Tibial artery (tissue), 4 donors: ENCODE measurements at regions not wholly inside any gene's neighbourhood (a gene's known extent, or its start where the extent isn't known, plus 50 kb on each side); places are given as distances from the start of the nearest gene placed in this dataset.
A peak's percentile ranks its signal among the peaks of the same experiment; 100 is the strongest.
"Not testable (repeated sequence)": the region's sequence is repeated elsewhere in the genome, so short reads cannot be mapped to it uniquely, and the experiment has no call there.

Source experiments
- DNase-seq, 2 donors: peaks; one replicate each; pipeline ENCODE4 v3.0.0-alpha.2; 2019
- H3K27ac ChIP-seq, 2 donors: fragments of 200-600 bp; sonication (generic) in 1 of 2; 1 replicate in 1 of 2; 2 replicates in 1 of 2; pipeline ENCODE4 v1.5.1; 2018 to 2019; ENCODE audit warnings: mild to moderate bottlenecking in 1 of 2
- H3K27me3 ChIP-seq, 2 donors: fragments of 200-600 bp; sonication (generic) in 1 of 2; one replicate each; pipeline versions ENCODE4 v1.5.1 to v1.6.0; 2016 to 2019
- H3K36me3 ChIP-seq, 3 donors: fragments of 200-600 bp; sonication (generic) in 2 of 3; one replicate each; pipeline ENCODE4 v1.5.1; 2016 to 2019; ENCODE audit warnings: mild to moderate bottlenecking in 2 of 3
- H3K4me1 ChIP-seq, 4 donors: fragments of 200-600 bp; sonication (generic) in 2 of 4; 1 replicate in 3 of 4; 2 replicates in 1 of 4; pipeline ENCODE4 v1.5.1; 2016 to 2019
- H3K4me3 ChIP-seq, 2 donors: fragments of 200-600 bp; sonication (generic) in 1 of 2; 1 replicate in 1 of 2; 2 replicates in 1 of 2; pipeline ENCODE4 v1.5.1; 2018 to 2019; ENCODE audit warnings: mild to moderate bottlenecking in 2 of 2
- H3K9me3 ChIP-seq, 3 donors: fragments of 200-600 bp; sonication (generic) in 1 of 3; one replicate each; pipeline ENCODE4 v1.5.1; 2016 to 2019
- CTCF ChIP-seq, 2 experiments: fragments of 200-600 bp in 1 of 2; fragments of 450-650 bp in 1 of 2; IDR thresholded peaks; one replicate each; pipeline ENCODE4 v1.5.1; 2017 to 2019; ENCODE audit warnings: antibody characterized with exemption in 2 of 2, mild to moderate bottlenecking in 1 of 2, moderate library complexity in 1 of 2
- intact Hi-C: fragments of 100-400 bp; cut with DNase I; formaldehyde crosslinking; loops from one replicate; pipeline ENCODE4 v1.15.0; 2023; ENCODE audit warnings: low total_unique reads

- H3K4me3 ChIP-seq, result no peak overlapping the region
- H3K9me3 ChIP-seq, result no peaks in the 10 kb centered on the region
- intact Hi-C loops, result no loop called here
- H3K4me1 ChIP-seq, result peaks cover 0 to 2% (median 0%) of the 10 kb centered on the region in 4 donors
- no peak for DNase-seq
- H3K27me3 ChIP-seq, result no peaks in the 10 kb centered on the region
- no peak for TF ChIP-seq CTCF (IDR thresholded peaks at IDR 0.05)
- H3K27ac ChIP-seq, result no peak overlapping the region
- no peaks in the 10 kb centered on the region for H3K36me3 ChIP-seq
Observed at GRCh38 chrX:40872351-40872750, 137.0 kb upstream of the MED14 start.

DNA sequence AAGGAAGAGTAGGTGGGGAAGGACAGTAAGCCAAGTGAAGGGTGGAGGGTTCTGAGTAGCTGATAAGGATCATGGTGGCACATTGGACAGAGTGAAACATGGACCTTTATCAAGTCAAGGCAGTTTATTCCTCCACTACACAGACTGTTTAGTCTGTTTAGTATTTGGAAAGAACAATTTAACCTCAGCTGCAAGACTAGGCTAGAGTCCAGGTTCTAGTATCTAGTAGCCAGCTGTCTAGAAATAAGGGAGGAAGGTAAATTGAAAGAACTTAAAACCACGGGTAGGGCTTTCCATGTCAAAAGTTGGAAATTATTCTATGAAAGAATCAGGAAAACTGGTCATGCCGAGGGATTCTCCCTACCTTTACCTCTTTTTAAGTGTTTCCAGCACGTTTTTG is 140.1 kb upstream of the MED14 start:
- Histone ChIP-seq H3K9me3 (no peaks in the 10 kb centered on the region), H3K27ac (no peak overlapping the region), H3K4me1 (no peaks in the 10 kb centered on the region), H3K36me3 (no peaks in the 10 kb centered on the region), H3K4me3 (no peak overlapping the region), H3K27me3 (no peaks in the 10 kb centered on the region)
- TF ChIP-seq CTCF (IDR thresholded peaks at IDR 0.05), result no peak
- DNase-seq, result no peak
- intact Hi-C loops, result loop anchor here (5.0 kb wide), 1 partner anchor 242 kb away; no protein-coding TSS in a partner anchor

- Histone ChIP-seq H3K27me3 (no peaks in the 10 kb centered on the region), H3K27ac (no peak overlapping the region), H3K4me1 (no peaks in the 10 kb centered on the region), H3K4me3 (no peak overlapping the region), H3K9me3 (no peaks in the 10 kb centered on the region), H3K36me3 (no peaks in the 10 kb centered on the region)
- TF ChIP-seq CTCF (IDR thresholded peaks at IDR 0.05), result peak; percentile 32 to 47
- intact Hi-C loops, result loop anchor here (5.0 kb wide), 1 partner anchor 239 kb away; no protein-coding TSS in a partner anchor
- DNase-seq, result no peak
Observed at GRCh38 chrX:40877887-40878286, 142.5 kb upstream of the MED14 start.

GRCh38 chrX:40878766-40879165 is 143.4 kb upstream of the MED14 start:
- no peaks in the 10 kb centered on the region for H3K36me3 ChIP-seq
- no peak for DNase-seq
- no peak for TF ChIP-seq CTCF (IDR thresholded peaks at IDR 0.05)
- no peaks in the 10 kb centered on the region for H3K27me3 ChIP-seq
- no peak overlapping the region for H3K4me3 ChIP-seq
- H3K27ac ChIP-seq, result no peak overlapping the region
- H3K4me1 ChIP-seq, result no peaks in the 10 kb centered on the region
- intact Hi-C loops, result loop anchor here (5.0 kb wide), 1 partner anchor 239 kb away; no protein-coding TSS in a partner anchor
- no peaks in the 10 kb centered on the region for H3K9me3 ChIP-seq

DNA sequence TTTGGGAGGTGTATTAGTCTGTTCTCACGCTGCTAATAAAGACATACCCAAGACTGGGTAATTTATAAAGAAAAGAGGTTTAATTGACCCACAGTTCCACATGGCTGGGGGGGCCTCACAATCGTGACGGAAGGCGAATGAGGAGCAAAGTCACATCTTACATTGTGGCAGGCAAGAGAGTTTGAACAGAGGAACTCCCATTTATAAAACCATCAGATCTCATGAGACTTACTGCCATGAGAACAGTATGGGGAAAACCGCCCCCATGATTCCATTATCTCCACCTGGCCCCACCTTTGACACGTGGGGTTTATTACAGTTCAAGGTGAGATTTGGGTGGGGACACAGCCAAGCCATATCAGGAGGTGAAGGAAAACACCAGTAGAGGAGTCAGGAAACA is 143.8 kb upstream of the MED14 start:
- not testable (repeated sequence) for DNase-seq, H3K4me3 ChIP-seq, H3K9me3 ChIP-seq, H3K27me3 ChIP-seq, H3K4me1 ChIP-seq, H3K36me3 ChIP-seq, H3K27ac ChIP-seq
- intact Hi-C loops, result loop anchor here (5.0 kb wide), 1 partner anchor 238 kb away; no protein-coding TSS in a partner anchor

DNA sequence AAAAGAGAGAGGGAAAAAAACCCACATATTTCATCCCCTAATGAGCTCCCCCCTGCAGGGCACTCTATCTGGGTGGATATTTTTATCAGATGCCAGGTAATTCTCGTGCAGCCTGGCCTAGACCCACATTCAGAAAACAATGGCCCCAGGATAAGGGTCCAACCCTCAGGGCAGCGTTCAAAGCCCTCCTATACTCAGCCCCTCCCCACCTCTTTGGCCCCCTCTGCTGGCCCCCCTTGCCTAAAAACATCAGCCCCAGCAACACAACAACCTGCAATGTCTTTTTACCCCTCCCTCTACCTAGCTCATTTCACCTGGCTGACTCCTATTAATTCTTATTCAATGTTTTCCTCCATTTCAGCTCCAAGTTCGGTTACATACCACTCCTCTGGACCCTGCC is 145.4 kb upstream of the MED14 start:
- no peak overlapping the region for H3K27ac ChIP-seq
- no peaks in the 10 kb centered on the region for H3K36me3 ChIP-seq
- H3K9me3 ChIP-seq, result no peaks in the 10 kb centered on the region
- intact Hi-C loops, result no loop called here
- DNase-seq, result no peak
- H3K27me3 ChIP-seq, result no peaks in the 10 kb centered on the region
- H3K4me3 ChIP-seq, result no peak overlapping the region
- no peaks in the 10 kb centered on the region for H3K4me1 ChIP-seq
- TF ChIP-seq CTCF (IDR thresholded peaks at IDR 0.05), result no peak
